ENCODE measurements at regions not wholly inside any gene's neighbourhood (a gene's known extent, or its start where the extent isn't known, plus 50 kb on each side); places are given as distances from the start of the nearest gene placed in this dataset.

DNA sequence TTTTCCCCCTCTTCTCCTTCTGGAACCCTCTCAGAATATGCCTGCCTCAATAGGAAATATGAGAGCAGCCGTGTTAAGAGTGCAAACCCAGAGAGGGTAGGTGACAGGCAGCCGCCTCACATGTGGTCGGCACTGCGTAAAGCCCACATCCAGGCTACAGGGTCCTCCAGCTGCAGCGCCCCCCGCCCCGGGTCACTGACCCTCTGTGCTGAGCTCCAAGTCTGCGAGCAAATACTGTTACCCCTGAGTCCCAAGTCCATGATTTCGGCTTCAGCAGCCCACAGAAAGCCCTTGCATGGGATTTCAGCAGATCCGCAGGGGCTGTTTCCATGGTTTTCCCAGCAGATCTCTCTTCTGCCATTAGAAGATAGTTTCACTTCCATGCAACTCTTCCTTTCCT, 186.9 kb upstream of the IRS2 start:
- Histone ChIP-seq H3K4me3 (no peak overlapping the region), H3K9me3 (replicated peaks in 1 of 3) (no peaks in the 10 kb centered on the region), H3K36me3 (replicated peaks in 1 of 2) (no peaks in the 10 kb centered on the region), H3K4me1 (replicated peaks in 1 of 2) (no peaks in the 10 kb centered on the region), H3K27ac (no peak overlapping the region), H3K27me3 (no peaks in the 10 kb centered on the region)
- WGBS, 4 donors, result 86 to 90% (median 88%) methylated on average over 5 to 10 of the region's 10 CpGs
- TF ChIP-seq POLR2A (IDR thresholded peaks at IDR 0.05), result no peak
- TF ChIP-seq, protein P1, sequence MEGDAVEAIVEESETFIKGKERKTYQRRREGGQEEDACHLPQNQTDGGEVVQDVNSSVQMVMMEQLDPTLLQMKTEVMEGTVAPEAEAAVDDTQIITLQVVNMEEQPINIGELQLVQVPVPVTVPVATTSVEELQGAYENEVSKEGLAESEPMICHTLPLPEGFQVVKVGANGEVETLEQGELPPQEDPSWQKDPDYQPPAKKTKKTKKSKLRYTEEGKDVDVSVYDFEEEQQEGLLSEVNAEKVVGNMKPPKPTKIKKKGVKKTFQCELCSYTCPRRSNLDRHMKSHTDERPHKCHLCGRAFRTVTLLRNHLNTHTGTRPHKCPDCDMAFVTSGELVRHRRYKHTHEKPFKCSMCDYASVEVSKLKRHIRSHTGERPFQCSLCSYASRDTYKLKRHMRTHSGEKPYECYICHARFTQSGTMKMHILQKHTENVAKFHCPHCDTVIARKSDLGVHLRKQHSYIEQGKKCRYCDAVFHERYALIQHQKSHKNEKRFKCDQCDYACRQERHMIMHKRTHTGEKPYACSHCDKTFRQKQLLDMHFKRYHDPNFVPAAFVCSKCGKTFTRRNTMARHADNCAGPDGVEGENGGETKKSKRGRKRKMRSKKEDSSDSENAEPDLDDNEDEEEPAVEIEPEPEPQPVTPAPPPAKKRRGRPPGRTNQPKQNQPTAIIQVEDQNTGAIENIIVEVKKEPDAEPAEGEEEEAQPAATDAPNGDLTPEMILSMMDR (IDR thresholded peaks at IDR 0.05), result no peak
- intact Hi-C loops (cut with DNase I), result no loop called here
- DNase-seq, result no peak

DNA sequence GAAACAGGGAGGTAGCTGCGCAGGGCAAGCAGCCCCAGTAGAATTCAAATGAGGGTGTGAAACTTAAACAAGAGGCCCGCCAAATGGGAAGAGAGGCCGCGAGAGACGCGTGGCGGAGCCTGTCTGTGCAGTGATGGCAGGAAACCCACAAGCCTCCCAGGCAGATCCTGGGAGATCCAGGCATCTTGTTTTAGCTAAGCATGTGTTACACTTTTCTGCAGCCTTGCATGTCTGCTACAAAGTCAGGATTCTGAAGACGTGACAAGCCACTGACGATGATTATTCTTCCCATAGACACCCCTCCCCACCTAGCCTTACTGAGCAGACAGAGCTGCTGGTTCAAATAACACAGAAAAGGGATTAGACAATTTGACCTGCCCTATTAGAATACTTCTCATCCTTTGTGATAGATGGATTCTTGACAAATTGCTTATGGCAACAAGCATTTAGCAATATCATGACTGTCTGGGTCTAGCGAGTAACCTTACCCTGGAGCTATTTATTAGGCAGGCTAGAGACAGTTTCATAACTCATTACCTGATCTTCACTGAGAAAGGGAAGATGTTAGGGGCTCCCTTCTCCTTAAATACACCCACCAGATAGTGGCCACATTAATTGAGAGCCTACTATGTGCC, 185.2 kb upstream of the IRS2 start:
- Histone ChIP-seq H3K27me3 (no peaks in the 10 kb centered on the region), H3K4me1 (replicated peaks in 1 of 2) (no peaks in the 10 kb centered on the region), H3K36me3 (replicated peaks in 1 of 2) (no peaks in the 10 kb centered on the region), H3K4me3 (no peak overlapping the region), H3K27ac (no peak overlapping the region), H3K9me3 (replicated peaks in 1 of 3) (no peaks in the 10 kb centered on the region)
- WGBS, 4 donors, result 90 to 93% (median 92%) methylated on average over 10 of the region's 10 CpGs
- DNase-seq, result no peak
- no peak for TF ChIP-seq POLR2A (IDR thresholded peaks at IDR 0.05)
- TF ChIP-seq, protein P1 (IDR thresholded peaks at IDR 0.05), result no peak
- intact Hi-C loops (cut with DNase I), result no loop called here

DNA sequence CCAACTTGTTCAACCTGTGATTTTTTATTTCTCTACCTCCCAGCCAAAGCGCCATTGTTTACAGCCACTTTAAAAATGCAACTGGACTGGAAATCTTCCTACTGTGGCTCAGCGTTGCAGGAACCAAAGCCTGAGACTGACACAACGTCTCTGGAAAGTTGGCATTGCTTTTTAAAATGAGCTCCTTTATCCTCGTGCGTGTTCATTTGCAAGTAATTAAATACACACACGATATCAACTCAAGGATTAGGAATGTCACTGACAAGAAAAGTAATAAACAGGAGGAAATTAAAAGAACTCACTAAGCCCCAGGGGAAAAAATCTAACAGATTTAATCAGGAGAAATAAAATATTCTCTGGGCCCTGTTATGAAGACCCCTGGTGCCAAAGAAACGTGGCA, 184.6 kb upstream of the IRS2 start:
- no peaks in the 10 kb centered on the region for H3K36me3 ChIP-seq (replicated peaks in 1 of 2)
- no peak overlapping the region for H3K4me3 ChIP-seq
- no peaks in the 10 kb centered on the region for H3K9me3 ChIP-seq (replicated peaks in 1 of 3)
- H3K27me3 ChIP-seq, result no peaks in the 10 kb centered on the region
- no peaks in the 10 kb centered on the region for H3K4me1 ChIP-seq (replicated peaks in 1 of 2)
- H3K27ac ChIP-seq, result no peak overlapping the region
- intact Hi-C loops (cut with DNase I), result no loop called here
- WGBS, 4 donors, result 78 to 84% (median 81%) methylated on average over 7 of the region's 7 CpGs
- no peak for TF ChIP-seq POLR2A (IDR thresholded peaks at IDR 0.05)
- TF ChIP-seq, protein P1 (IDR thresholded peaks at IDR 0.05), result no peak
- no peak for DNase-seq

DNA sequence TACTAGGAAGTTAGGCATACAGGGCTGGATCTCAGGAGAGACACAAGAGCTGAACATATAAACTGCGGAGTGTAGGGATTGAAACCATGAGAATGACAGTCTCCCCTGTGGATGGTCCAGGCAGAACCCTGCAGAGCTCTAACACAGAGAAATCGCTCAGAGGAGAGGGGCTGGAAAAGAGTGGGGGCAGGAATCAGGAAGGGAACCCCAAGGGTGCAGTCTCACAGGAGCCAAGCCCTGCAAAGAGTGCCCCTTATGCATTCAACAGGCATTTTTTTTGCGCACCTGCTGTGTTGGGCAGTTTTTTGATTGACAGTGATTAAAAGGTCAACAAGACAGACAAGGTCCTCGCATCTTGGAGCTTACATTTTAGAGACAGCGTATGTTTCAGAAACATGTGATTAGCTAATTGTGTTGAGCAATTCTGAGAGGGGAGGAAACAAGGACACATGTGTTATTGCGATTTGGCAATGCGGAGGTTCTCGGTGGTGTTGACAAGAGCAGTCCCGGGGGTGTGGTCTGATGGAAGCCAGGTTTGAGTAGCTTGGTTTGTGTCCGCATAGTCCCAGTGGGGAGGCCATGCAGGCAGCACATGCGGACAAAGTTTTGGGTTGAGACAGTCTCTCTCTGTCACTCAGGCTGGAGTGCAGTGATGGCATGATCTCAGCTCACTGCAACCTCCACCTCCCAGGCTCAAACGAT, 182.6 kb upstream of the IRS2 start:
- Histone ChIP-seq H3K36me3 (replicated peaks in 1 of 2) (no peaks in the 10 kb centered on the region), H3K4me1 (replicated peaks in 1 of 2) (no peaks in the 10 kb centered on the region), H3K4me3 (no peak overlapping the region), H3K27me3 (no peaks in the 10 kb centered on the region), H3K9me3 (replicated peaks in 1 of 3) (no peaks in the 10 kb centered on the region), H3K27ac (no peak overlapping the region)
- intact Hi-C loops (cut with DNase I), result no loop called here
- TF ChIP-seq POLR2A (IDR thresholded peaks at IDR 0.05), result no peak
- TF ChIP-seq, protein P1 (IDR thresholded peaks at IDR 0.05), result no peak
- no peak for DNase-seq
- 79 to 91% (median 87%) methylated on average over 12 of the region's 12 CpGs for WGBS, 4 donors

Data from adrenal gland (tissue), 9 donors.